GM23338 (cell line): ENCODE measurements at regions not wholly inside any gene's neighbourhood (a gene's known extent, or its start where the extent isn't known, plus 50 kb on each side); places are given as distances from the start of the nearest gene placed in this dataset.
A peak's percentile ranks its signal among the peaks of the same experiment; 100 is the strongest.

ENCODE experiments used
- ATAC-seq: fragments of 200-7000 bp; cut with Tn5 transposase; 3 replicates; pipeline ENCODE4 v1.9.1; 2020
- DNase-seq: peaks from one replicate; pipeline ENCODE4 v3.0.0-alpha.2; 2015; ENCODE audit warnings: low spot score
- H2AFZ ChIP-seq: fragments of 200-600 bp; sonication (generic); 2 replicates; pipeline ENCODE4 v1.8.0; 2016; ENCODE audit warnings: antibody characterized with exemption, mild to moderate bottlenecking, moderate library complexity
- H3F3A ChIP-seq: fragments of 200-600 bp; sonication (generic); replicated peaks from 2 replicates; pipeline ENCODE4 v1.8.0; 2017; ENCODE audit warnings: antibody characterized with exemption, mixed run types, low read depth
- H3K27ac ChIP-seq: fragments of 200-600 bp; sonication (generic); 2 replicates; pipeline ENCODE4 v1.6.1; 2016; ENCODE audit warnings: low read depth
- H3K27me3 ChIP-seq: fragments of 200-600 bp; sonication (generic); 2 replicates; pipeline ENCODE4 v1.8.0; 2016; ENCODE audit warnings: mild to moderate bottlenecking, mixed run types, moderate library complexity; ENCODE audit not compliant: insufficient read depth
- H3K36me3 ChIP-seq: fragments of 200-600 bp; sonication (generic); 2 replicates; pipeline ENCODE4 v1.8.0; 2016; ENCODE audit warnings: mild to moderate bottlenecking; ENCODE audit not compliant: insufficient read depth
- H3K4me1 ChIP-seq: fragments of 200-600 bp; sonication (generic); 2 replicates; pipeline ENCODE4 v1.8.0; 2016; ENCODE audit warnings: mild to moderate bottlenecking, moderate library complexity; ENCODE audit not compliant: insufficient read depth
- H3K4me2 ChIP-seq: fragments of 200-600 bp; sonication (generic); 2 replicates; pipeline ENCODE4 v1.7.1; 2017; ENCODE audit warnings: mixed run types
- H3K4me3 ChIP-seq: fragments of 200-600 bp; sonication (generic); 2 replicates; pipeline ENCODE4 v1.6.1; 2016; ENCODE audit warnings: mixed run types
- H3K79me2 ChIP-seq: fragments of 200-600 bp; sonication (generic); replicated peaks from 2 replicates; pipeline ENCODE4 v1.8.0; 2017; ENCODE audit warnings: mild to moderate bottlenecking; ENCODE audit not compliant: insufficient read depth
- H3K9me2 ChIP-seq: fragments of 200-600 bp; sonication (generic); 2 replicates; pipeline ENCODE4 v1.8.0; 2017; ENCODE audit not compliant: insufficient read depth
- H4K20me1 ChIP-seq: fragments of 200-600 bp; sonication (generic); replicated peaks from 2 replicates; pipeline ENCODE4 v1.8.0; 2017; ENCODE audit warnings: mild to moderate bottlenecking; ENCODE audit not compliant: insufficient read depth
- H3K27ac Mint-ChIP-seq: 2 replicates; pipeline ENCODE4 v1.8.0; 2020; ENCODE audit warnings: inconsistent platforms, mild to moderate bottlenecking, moderate library complexity, mixed read lengths
- H3K27me3 Mint-ChIP-seq: 3 replicates; pipeline ENCODE4 v1.8.0; 2022; ENCODE audit warnings: low read depth, mild to moderate bottlenecking, moderate library complexity, mixed read lengths, inconsistent platforms; ENCODE audit not compliant: insufficient read depth, poor library complexity
- H3K36me3 Mint-ChIP-seq: 3 replicates; pipeline ENCODE4 v1.8.0; 2021; ENCODE audit warnings: low read depth, mild to moderate bottlenecking, inconsistent platforms, moderate library complexity, mixed read lengths
- H3K4me1 Mint-ChIP-seq: 3 replicates; pipeline ENCODE4 v1.8.0; 2020; ENCODE audit warnings: mild to moderate bottlenecking, inconsistent platforms, mixed read lengths
- H3K4me3 Mint-ChIP-seq: 3 replicates; pipeline ENCODE4 v1.8.0; 2021; ENCODE audit warnings: moderate library complexity, mild to moderate bottlenecking, inconsistent platforms, mixed read lengths
- H3K9me3 Mint-ChIP-seq: 3 replicates; pipeline ENCODE4 v1.8.0; 2020; ENCODE audit warnings: moderate library complexity, mild to moderate bottlenecking, inconsistent platforms, mixed read lengths
- EZH2phosphoT487 ChIP-seq: fragments of 200-600 bp; sonication (generic); IDR thresholded peaks from one replicate; pipeline ENCODE4 v1.8.1; 2018; ENCODE audit warnings: antibody characterized with exemption; ENCODE audit not compliant: unreplicated experiment
- NANOG ChIP-seq: IDR thresholded peaks from 2 replicates; pipeline ENCODE4 v1.6.1; 2016; ENCODE audit warnings: antibody characterized with exemption, borderline replicate concordance
- ZNF331 ChIP-seq: fragments of 250-450 bp; sonication (Bioruptor Pico); IDR thresholded peaks from 2 replicates; pipeline ENCODE4 v1.5.0; 2020; ENCODE audit warnings: low read depth, mild to moderate bottlenecking, moderate library complexity
- TF ChIP-seq, protein P1 (sequence below): IDR thresholded peaks from 2 replicates; pipeline ENCODE4 v1.6.1; 2016; ENCODE audit warnings: antibody characterized with exemption
- TF ChIP-seq, protein P2 (sequence below): fragments of 250-450 bp; sonication (Bioruptor Pico); IDR thresholded peaks from 2 replicates; pipeline ENCODE4 v1.5.0; 2020; ENCODE audit warnings: mild to moderate bottlenecking, moderate library complexity
- TF ChIP-seq, protein P3 (sequence below), 2 experiments: fragments of 200-600 bp in 1 of 2; sonication (generic) in 1 of 2; conservative IDR thresholded peaks; 2 replicates each; pipeline versions ENCODE4 v1.5.1 to v1.6.1; 2016 to 2017; ENCODE audit warnings: antibody characterized with exemption in 2 of 2, low read depth in 2 of 2, mild to moderate bottlenecking in 2 of 2, moderate library complexity in 1 of 2

DNA sequence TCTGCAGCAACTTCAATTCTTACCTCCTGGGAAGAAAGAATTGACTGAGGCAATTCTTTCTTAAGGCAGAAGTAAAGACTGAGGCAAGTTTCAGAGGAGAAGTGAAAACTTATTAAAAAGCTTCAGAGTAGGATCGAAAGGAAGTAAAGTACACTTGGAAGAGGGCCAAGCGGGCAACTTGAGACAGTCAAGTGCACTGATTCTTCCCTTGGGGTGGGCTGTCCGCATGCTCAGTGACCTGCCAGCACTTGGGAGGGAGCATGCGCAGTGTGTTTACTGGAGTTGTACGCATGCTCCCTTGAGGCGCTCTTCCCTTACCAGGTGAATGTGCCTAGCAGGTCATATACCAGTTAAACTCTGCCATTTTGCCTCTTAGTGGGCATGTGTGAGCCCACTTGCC is 55.3 kb upstream of the NBPF3 start:
- Mint-ChIP-seq H3K4me1 (peaks cover 21% of the 10 kb centered on the region), H3K4me3 (no peak overlapping the region), H3K27me3 (peaks cover 10% of the 10 kb centered on the region), H3K36me3 (peaks cover 4% of the 10 kb centered on the region), H3K9me3 (peaks cover 9% of the 10 kb centered on the region), H3K27ac (no peak overlapping the region)
- no peaks in the 10 kb centered on the region for H3K36me3 ChIP-seq
- no peaks in the 10 kb centered on the region for H3K27me3 ChIP-seq
- peak overlapping the region; percentile 92 for H2AFZ ChIP-seq
- DNase-seq: no peak
- H3K4me3 ChIP-seq: no peak overlapping the region
- TF ChIP-seq, protein P1, sequence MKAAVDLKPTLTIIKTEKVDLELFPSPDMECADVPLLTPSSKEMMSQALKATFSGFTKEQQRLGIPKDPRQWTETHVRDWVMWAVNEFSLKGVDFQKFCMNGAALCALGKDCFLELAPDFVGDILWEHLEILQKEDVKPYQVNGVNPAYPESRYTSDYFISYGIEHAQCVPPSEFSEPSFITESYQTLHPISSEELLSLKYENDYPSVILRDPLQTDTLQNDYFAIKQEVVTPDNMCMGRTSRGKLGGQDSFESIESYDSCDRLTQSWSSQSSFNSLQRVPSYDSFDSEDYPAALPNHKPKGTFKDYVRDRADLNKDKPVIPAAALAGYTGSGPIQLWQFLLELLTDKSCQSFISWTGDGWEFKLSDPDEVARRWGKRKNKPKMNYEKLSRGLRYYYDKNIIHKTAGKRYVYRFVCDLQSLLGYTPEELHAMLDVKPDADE: no peak
- TF ChIP-seq, protein P2, sequence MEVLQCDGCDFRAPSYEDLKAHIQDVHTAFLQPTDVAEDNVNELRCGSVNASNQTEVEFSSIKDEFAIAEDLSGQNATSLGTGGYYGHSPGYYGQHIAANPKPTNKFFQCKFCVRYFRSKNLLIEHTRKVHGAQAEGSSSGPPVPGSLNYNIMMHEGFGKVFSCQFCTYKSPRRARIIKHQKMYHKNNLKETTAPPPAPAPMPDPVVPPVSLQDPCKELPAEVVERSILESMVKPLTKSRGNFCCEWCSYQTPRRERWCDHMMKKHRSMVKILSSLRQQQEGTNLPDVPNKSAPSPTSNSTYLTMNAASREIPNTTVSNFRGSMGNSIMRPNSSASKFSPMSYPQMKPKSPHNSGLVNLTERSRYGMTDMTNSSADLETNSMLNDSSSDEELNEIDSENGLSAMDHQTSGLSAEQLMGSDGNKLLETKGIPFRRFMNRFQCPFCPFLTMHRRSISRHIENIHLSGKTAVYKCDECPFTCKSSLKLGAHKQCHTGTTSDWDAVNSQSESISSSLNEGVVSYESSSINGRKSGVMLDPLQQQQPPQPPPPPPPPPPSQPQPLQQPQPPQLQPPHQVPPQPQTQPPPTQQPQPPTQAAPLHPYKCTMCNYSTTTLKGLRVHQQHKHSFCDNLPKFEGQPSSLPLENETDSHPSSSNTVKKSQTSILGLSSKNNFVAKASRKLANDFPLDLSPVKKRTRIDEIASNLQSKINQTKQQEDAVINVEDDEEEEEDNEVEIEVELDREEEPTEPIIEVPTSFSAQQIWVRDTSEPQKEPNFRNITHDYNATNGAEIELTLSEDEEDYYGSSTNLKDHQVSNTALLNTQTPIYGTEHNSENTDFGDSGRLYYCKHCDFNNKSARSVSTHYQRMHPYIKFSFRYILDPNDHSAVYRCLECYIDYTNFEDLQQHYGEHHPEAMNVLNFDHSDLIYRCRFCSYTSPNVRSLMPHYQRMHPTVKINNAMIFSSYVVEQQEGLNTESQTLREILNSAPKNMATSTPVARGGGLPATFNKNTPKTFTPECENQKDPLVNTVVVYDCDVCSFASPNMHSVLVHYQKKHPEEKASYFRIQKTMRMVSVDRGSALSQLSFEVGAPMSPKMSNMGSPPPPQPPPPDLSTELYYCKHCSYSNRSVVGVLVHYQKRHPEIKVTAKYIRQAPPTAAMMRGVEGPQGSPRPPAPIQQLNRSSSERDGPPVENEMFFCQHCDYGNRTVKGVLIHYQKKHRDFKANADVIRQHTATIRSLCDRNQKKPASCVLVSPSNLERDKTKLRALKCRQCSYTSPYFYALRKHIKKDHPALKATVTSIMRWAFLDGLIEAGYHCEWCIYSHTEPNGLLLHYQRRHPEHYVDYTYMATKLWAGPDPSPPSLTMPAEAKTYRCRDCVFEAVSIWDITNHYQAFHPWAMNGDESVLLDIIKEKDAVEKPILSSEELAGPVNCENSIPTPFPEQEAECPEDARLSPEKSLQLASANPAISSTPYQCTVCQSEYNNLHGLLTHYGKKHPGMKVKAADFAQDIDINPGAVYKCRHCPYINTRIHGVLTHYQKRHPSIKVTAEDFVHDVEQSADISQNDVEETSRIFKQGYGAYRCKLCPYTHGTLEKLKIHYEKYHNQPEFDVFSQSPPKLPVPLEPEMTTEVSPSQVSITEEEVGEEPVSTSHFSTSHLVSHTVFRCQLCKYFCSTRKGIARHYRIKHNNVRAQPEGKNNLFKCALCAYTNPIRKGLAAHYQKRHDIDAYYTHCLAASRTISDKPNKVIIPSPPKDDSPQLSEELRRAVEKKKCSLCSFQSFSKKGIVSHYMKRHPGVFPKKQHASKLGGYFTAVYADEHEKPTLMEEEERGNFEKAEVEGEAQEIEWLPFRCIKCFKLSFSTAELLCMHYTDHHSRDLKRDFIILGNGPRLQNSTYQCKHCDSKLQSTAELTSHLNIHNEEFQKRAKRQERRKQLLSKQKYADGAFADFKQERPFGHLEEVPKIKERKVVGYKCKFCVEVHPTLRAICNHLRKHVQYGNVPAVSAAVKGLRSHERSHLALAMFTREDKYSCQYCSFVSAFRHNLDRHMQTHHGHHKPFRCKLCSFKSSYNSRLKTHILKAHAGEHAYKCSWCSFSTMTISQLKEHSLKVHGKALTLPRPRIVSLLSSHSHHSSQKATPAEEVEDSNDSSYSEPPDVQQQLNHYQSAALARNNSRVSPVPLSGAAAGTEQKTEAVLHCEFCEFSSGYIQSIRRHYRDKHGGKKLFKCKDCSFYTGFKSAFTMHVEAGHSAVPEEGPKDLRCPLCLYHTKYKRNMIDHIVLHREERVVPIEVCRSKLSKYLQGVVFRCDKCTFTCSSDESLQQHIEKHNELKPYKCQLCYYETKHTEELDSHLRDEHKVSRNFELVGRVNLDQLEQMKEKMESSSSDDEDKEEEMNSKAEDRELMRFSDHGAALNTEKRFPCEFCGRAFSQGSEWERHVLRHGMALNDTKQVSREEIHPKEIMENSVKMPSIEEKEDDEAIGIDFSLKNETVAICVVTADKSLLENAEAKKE: no peak
- TF ChIP-seq, protein P3, sequence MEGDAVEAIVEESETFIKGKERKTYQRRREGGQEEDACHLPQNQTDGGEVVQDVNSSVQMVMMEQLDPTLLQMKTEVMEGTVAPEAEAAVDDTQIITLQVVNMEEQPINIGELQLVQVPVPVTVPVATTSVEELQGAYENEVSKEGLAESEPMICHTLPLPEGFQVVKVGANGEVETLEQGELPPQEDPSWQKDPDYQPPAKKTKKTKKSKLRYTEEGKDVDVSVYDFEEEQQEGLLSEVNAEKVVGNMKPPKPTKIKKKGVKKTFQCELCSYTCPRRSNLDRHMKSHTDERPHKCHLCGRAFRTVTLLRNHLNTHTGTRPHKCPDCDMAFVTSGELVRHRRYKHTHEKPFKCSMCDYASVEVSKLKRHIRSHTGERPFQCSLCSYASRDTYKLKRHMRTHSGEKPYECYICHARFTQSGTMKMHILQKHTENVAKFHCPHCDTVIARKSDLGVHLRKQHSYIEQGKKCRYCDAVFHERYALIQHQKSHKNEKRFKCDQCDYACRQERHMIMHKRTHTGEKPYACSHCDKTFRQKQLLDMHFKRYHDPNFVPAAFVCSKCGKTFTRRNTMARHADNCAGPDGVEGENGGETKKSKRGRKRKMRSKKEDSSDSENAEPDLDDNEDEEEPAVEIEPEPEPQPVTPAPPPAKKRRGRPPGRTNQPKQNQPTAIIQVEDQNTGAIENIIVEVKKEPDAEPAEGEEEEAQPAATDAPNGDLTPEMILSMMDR (conservative IDR thresholded peaks at IDR 0.05; ENCODE audit: low read depth in 2 of 2): no peak
- TF ChIP-seq ZNF331 (CRISPR knock-in tag) (no peak), NANOG (no peak), EZH2phosphoT487 (no peak)
- H3K4me2 ChIP-seq: peak overlapping the region; percentile 52; the same call in 1 of the 2 replicates
- no peaks in the 10 kb centered on the region for H4K20me1 ChIP-seq
- peaks cover 21% of the 10 kb centered on the region for H3K4me1 ChIP-seq
- H3F3A ChIP-seq: no peaks in the 10 kb centered on the region
- no peaks in the 10 kb centered on the region for H3K9me2 ChIP-seq
- ATAC-seq: no peak
- no peak overlapping the region for H3K27ac ChIP-seq
- no peaks in the 10 kb centered on the region for H3K79me2 ChIP-seq
